NCI-H345 treated with DMSO at 0.1 percent for 48 hours (cell line): ENCODE measurements at regions not wholly inside any gene's neighbourhood (a gene's known extent, or its start where the extent isn't known, plus 50 kb on each side); places are given as distances from the start of the nearest gene placed in this dataset.

Source experiments
- DNase-seq: peaks from one replicate; lab custom pipeline; 2025; ENCODE audit not compliant: unreplicated experiment; lab: John Stamatoyannopoulos, UW

GRCh38 chr1:166785987-166786386 is 53.3 kb upstream of the POGK start:
- no peak for DNase-seq

- no peak for DNase-seq
Observed at GRCh38 chr1:166789286-166789685, 50.0 kb upstream of the POGK start.
